SK-N-SH (cell line): ENCODE measurements at regions not wholly inside any gene's neighbourhood (a gene's known extent, or its start where the extent isn't known, plus 50 kb on each side); places are given as distances from the start of the nearest gene placed in this dataset.

Source experiments
- CTCF ChIA-PET: fragments of 300-600, 350-600 bp; formaldehyde crosslinking; extraction: SDS; loops from one replicate; lab custom pipeline; 2021; lab: Yijun Ruan, JAX
- POLR2A ChIA-PET: fragments of 350-600 bp; sonication (Branson Sonifier 250); formaldehyde crosslinking; extraction: SDS; loops from one replicate; lab custom pipeline; 2020; ENCODE audit warnings: antibody characterized with exemption, inconsistent platforms; lab: Yijun Ruan, JAX
- DNase-seq: peaks from one replicate; pipeline ENCODE4 v3.0.0; 2012
- H2AFZ ChIP-seq: fragments of 200-600 bp; sonication (generic); 2 replicates; pipeline ENCODE4 v1.8.1; 2016; ENCODE audit warnings: antibody characterized with exemption, mild to moderate bottlenecking, low read depth
- H3F3A ChIP-seq: fragments of 200-600 bp; sonication (generic); replicated peaks from 2 replicates; pipeline ENCODE3; 2016; ENCODE audit warnings: antibody characterized with exemption, mild to moderate bottlenecking; ENCODE audit not compliant: insufficient read depth
- H3K27ac ChIP-seq, 2 experiments: fragments of 200-500 bp in 1 of 2; fragments of 200-600 bp in 1 of 2; sonication (Bioruptor generic) in 1 of 2; sonication (generic), shearing (Covaris generic) in 1 of 2; 2 replicates each; pipeline versions ENCODE4 v1.5.1 to v1.6.1; 2014 to 2016; ENCODE audit warnings: low read depth in 2 of 2, inconsistent platforms in 1 of 2, low read length in 1 of 2, mild to moderate bottlenecking in 1 of 2, mixed read lengths in 1 of 2
- H3K27me3 ChIP-seq: fragments of 200-600 bp; sonication (generic), shearing (Covaris generic); 2 replicates; pipeline ENCODE4 v1.6.1; 2016; ENCODE audit warnings: mixed run types; ENCODE audit not compliant: insufficient read depth
- H3K36me3 ChIP-seq, 2 experiments: fragments of 200-500 bp in 1 of 2; fragments of 200-600 bp in 1 of 2; sonication (Bioruptor generic) in 1 of 2; sonication (generic) in 1 of 2; replicated peaks in 1 of 2; 2 replicates each; pipeline versions ENCODE3 to v1.5.1; 2014 to 2016; ENCODE audit warnings: low read length in 1 of 2, mild to moderate bottlenecking in 1 of 2; ENCODE audit not compliant: insufficient read depth in 2 of 2, control insufficient read depth in 1 of 2
- H3K4me1 ChIP-seq, 2 experiments: fragments of 200-500 bp in 1 of 2; fragments of 200-600 bp in 1 of 2; sonication (Bioruptor generic) in 1 of 2; sonication (generic), shearing (Covaris generic) in 1 of 2; 2 replicates each; pipeline versions ENCODE4 v1.5.1 to v1.6.1; 2014 to 2016; ENCODE audit warnings: low read depth in 1 of 2, low read length in 1 of 2, mixed run types in 1 of 2; ENCODE audit not compliant: insufficient read depth in 2 of 2, control insufficient read depth in 1 of 2
- H3K4me2 ChIP-seq: fragments of 200-600 bp; sonication (generic), shearing (Covaris generic); 2 replicates; pipeline ENCODE4 v1.6.1; 2017; ENCODE audit warnings: mixed run types
- H3K4me3 ChIP-seq, 2 experiments: fragments of 200-500 bp in 1 of 2; fragments of 200-600 bp in 1 of 2; sonication (Bioruptor generic) in 1 of 2; sonication (generic), shearing (Covaris generic) in 1 of 2; 2 replicates each; pipeline versions ENCODE4 v1.5.1 to v1.8.1; 2014 to 2016; ENCODE audit warnings: low read depth in 2 of 2, inconsistent platforms in 1 of 2, low read length in 1 of 2, mild to moderate bottlenecking in 1 of 2, mixed read lengths in 1 of 2, moderate library complexity in 1 of 2
- H3K79me2 ChIP-seq: fragments of 200-600 bp; sonication (generic); 2 replicates; pipeline ENCODE4 v1.8.1; 2017; ENCODE audit warnings: mild to moderate bottlenecking; ENCODE audit not compliant: insufficient read depth
- H3K9ac ChIP-seq: fragments of 200-600 bp; sonication (generic); 2 replicates; pipeline ENCODE4 v1.6.1; 2017; ENCODE audit warnings: mixed run types
- H3K9me2 ChIP-seq: fragments of 200-600 bp; sonication (generic); 2 replicates; pipeline ENCODE4 v1.6.1; 2017; ENCODE audit warnings: mixed run types
- H3K9me3 ChIP-seq: fragments of 200-600 bp; sonication (generic); 2 replicates; pipeline ENCODE4 v1.6.1; 2017; ENCODE audit warnings: mixed run types, mild to moderate bottlenecking, moderate library complexity
- H4K20me1 ChIP-seq: fragments of 200-600 bp; sonication (generic); 2 replicates; pipeline ENCODE4 v1.6.1; 2017; ENCODE audit warnings: mild to moderate bottlenecking, mixed run types; ENCODE audit not compliant: insufficient read depth
- FOSL2 ChIP-seq: IDR thresholded peaks from 2 replicates; pipeline ENCODE4 v1.4.0; 2012; ENCODE audit warnings: low read depth, mild to moderate bottlenecking, moderate library complexity, borderline replicate concordance
- FOXM1 ChIP-seq: IDR thresholded peaks from 2 replicates; pipeline ENCODE4 v1.4.0; 2012; ENCODE audit warnings: low read depth, mild to moderate bottlenecking
- IRF3 ChIP-seq: fragments of 150-350 bp; IDR thresholded peaks from 2 replicates; pipeline ENCODE4 v1.6.1; 2016; ENCODE audit warnings: mild to moderate bottlenecking, low read depth, low read length
- RAD21 ChIP-seq: IDR thresholded peaks from 2 replicates; pipeline ENCODE4 v1.6.1; 2012; ENCODE audit warnings: mild to moderate bottlenecking, low read length
- REST ChIP-seq: IDR thresholded peaks from 2 replicates; pipeline ENCODE4 v1.6.1; 2012; ENCODE audit warnings: mild to moderate bottlenecking, low read depth, low read length, moderate library complexity
- RFX5 ChIP-seq: IDR thresholded peaks from 2 replicates; pipeline ENCODE4 v1.6.1; 2012; ENCODE audit warnings: mild to moderate bottlenecking, improper control_type of control experiment, low read length
- RXRA ChIP-seq: IDR thresholded peaks from 2 replicates; pipeline ENCODE4 v1.4.0; 2012; ENCODE audit warnings: low read depth, mild to moderate bottlenecking, borderline replicate concordance
- SMC3 ChIP-seq: IDR thresholded peaks from 2 replicates; pipeline ENCODE4 v1.6.1; 2012; ENCODE audit warnings: low read depth, low read length, improper control_type of control experiment
- TAF1 ChIP-seq: IDR thresholded peaks from 2 replicates; pipeline ENCODE4 v1.6.1; 2012; ENCODE audit warnings: low read depth, mild to moderate bottlenecking, low read length, moderate library complexity, borderline replicate concordance
- TEAD4 ChIP-seq: IDR thresholded peaks from 2 replicates; pipeline ENCODE4 v1.4.0; 2012; ENCODE audit warnings: mild to moderate bottlenecking, borderline replicate concordance; ENCODE audit not compliant: insufficient read depth
- YY1 ChIP-seq: IDR thresholded peaks from 2 replicates; pipeline ENCODE4 v1.4.0; 2012; ENCODE audit warnings: low read depth, mild to moderate bottlenecking
- ZBTB33 ChIP-seq: IDR thresholded peaks from 2 replicates; pipeline ENCODE4 v1.4.0; 2012; ENCODE audit warnings: low read depth, borderline replicate concordance
- WGBS: methylation state at CpG from one replicate; pipeline ENCODE4 v1.1.6; 2017; ENCODE audit warnings: low lambda C conversion rate; 5-methylcytosine and 5-hydroxymethylcytosine counted together

GRCh38 chr1:38766125-38766524 is 93.4 kb downstream of the RRAGC start (continued):
- TF ChIP-seq ZBTB33: no peak

GRCh38 chr1:38763121-38763520 is 96.5 kb downstream of the RRAGC start:
- Histone ChIP-seq H3K36me3 (no peaks in the 10 kb centered on the region), H3K27ac (no peak overlapping the region), H3K4me2 (no peak overlapping the region), H2AFZ (no peak overlapping the region), H3K4me1 (no peaks in the 10 kb centered on the region), H3K9me3 (no peaks in the 10 kb centered on the region), H3K4me3 (no peak overlapping the region), H3K79me2 (no peaks in the 10 kb centered on the region), H3F3A (no peaks in the 10 kb centered on the region)
- no peak for DNase-seq
- CTCF ChIA-PET: no interaction called here
- POLR2A ChIA-PET: no interaction called here
- TF ChIP-seq YY1 (no peak), FOXM1 (no peak), TAF1 (no peak), REST (no peak), SMC3 (no peak), RXRA (no peak), RAD21 (no peak), IRF3 (no peak), RFX5 (no peak), FOSL2 (no peak), TEAD4 (no peak)
- TF ChIP-seq, all 33 proteins: peak for 0
- no peak overlapping the region for H3K9ac ChIP-seq
- no peaks in the 10 kb centered on the region for H3K9me2 ChIP-seq
- WGBS: 3% methylated on average over 5 of the region's 6 CpGs
- peaks cover 23% of the 10 kb centered on the region; the same call in 1 of the 2 replicates for H3K27me3 ChIP-seq
- H4K20me1 ChIP-seq: no peaks in the 10 kb centered on the region
